Naive B cell (primary cell): ENCODE measurements at regions not wholly inside any gene's neighbourhood (a gene's known extent, or its start where the extent isn't known, plus 50 kb on each side); places are given as distances from the start of the nearest gene placed in this dataset.
"Not testable (repeated sequence)": the region's sequence is repeated elsewhere in the genome, so short reads cannot be mapped to it uniquely, and the experiment has no call there.

Experiments used
- ATAC-seq, 2 donors: fragments of 150-1000 bp; cut with Tn5 transposase; 2 replicates each; pipeline ENCODE4 v1.10.0; 2021; ENCODE audit warnings: low read depth in 2 of 2, mild to moderate bottlenecking in 2 of 2, moderate library complexity in 2 of 2
- DNase-seq: peaks from one replicate; pipeline ENCODE4 v3.0.0; 2022
- H3K27ac Mint-ChIP-seq, 6 donors: one replicate each; pipeline ENCODE4 v1.8.0; 2020 to 2022; ENCODE audit warnings: mild to moderate bottlenecking in 6 of 6, mixed read lengths in 6 of 6, moderate library complexity in 5 of 6, inconsistent platforms in 2 of 6
- H3K27me3 Mint-ChIP-seq, 3 donors: one replicate each; pipeline ENCODE4 v1.8.0; 2021 to 2022; ENCODE audit warnings: mixed read lengths in 3 of 3, mild to moderate bottlenecking in 1 of 3
- H3K36me3 Mint-ChIP-seq, 2 donors: one replicate each; pipeline ENCODE4 v1.8.0; 2020 to 2022; ENCODE audit warnings: mixed read lengths in 2 of 2, inconsistent platforms in 1 of 2, mild to moderate bottlenecking in 1 of 2
- H3K4me1 Mint-ChIP-seq, 3 donors: one replicate each; pipeline ENCODE4 v1.8.0; 2020 to 2022; ENCODE audit warnings: mixed read lengths in 3 of 3, inconsistent platforms in 1 of 3, mild to moderate bottlenecking in 1 of 3, moderate library complexity in 1 of 3
- H3K4me3 Mint-ChIP-seq, 8 donors: one replicate each; pipeline ENCODE4 v1.8.0; 2020 to 2022; ENCODE audit warnings: mild to moderate bottlenecking in 8 of 8, mixed read lengths in 8 of 8, moderate library complexity in 8 of 8, inconsistent platforms in 2 of 8
- H3K9me3 Mint-ChIP-seq, 7 donors: one replicate each; pipeline ENCODE4 v1.8.0; 2020 to 2022; ENCODE audit warnings: mixed read lengths in 7 of 7, mild to moderate bottlenecking in 5 of 7, inconsistent platforms in 2 of 7, moderate library complexity in 1 of 7

DNA sequence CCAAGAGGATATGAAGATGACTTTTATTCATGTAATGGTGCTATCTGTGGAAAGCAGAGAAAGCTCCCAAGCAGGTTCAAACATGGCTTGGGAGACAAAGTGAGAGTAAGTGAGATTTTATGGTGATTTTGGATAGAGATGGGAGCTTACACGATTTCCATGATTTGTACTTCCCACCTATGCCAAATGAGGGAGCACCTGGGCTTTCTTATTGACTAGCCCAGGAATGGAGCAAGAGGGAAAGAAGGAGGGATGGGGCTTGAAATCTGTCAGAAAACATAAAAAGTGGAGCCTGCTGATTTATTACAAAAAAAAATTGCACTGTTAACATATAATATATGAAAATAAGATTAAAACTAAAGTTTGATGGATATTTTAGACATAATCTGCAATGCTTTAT lies 703.5 kb upstream of the PABPC4L start:
- no peaks in the 10 kb centered on the region for H3K27me3 Mint-ChIP-seq
- no peak for DNase-seq
- no peak overlapping the region for H3K4me3 Mint-ChIP-seq
- H3K27ac Mint-ChIP-seq: no peak overlapping the region
- peaks cover 0 to 3% (median 0%) of the 10 kb centered on the region in 7 donors for H3K9me3 Mint-ChIP-seq
- no peak for ATAC-seq
- H3K4me1 Mint-ChIP-seq: no peaks in the 10 kb centered on the region
- H3K36me3 Mint-ChIP-seq: no peaks in the 10 kb centered on the region

DNA sequence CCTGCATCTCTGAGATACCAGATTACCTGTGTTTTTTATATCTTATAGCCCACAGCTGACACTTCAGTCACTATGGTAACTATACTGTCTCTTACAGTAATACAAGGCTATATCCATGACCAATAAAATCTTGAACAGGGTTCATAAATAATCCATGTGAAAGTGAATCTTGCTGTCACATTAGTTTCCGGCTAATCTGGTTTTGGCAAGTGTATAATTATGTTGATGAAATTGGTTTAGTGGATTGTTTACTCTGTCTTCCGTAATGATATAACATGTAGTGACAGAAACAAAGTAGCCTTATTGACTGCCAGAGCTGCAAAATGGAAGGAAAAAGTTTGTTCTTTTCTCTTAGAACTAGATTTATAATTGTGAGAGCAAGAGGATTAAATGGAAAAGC lies 686.6 kb upstream of the PABPC4L start:
- Mint-ChIP-seq H3K9me3 (peaks cover 0 to 3% (median 0%) of the 10 kb centered on the region in 7 donors), H3K27ac (no peak overlapping the region), H3K4me1 (no peaks in the 10 kb centered on the region), H3K4me3 (no peak overlapping the region), H3K27me3 (no peaks in the 10 kb centered on the region), H3K36me3 (no peaks in the 10 kb centered on the region)
- ATAC-seq (no peak), DNase-seq (no peak)

DNA sequence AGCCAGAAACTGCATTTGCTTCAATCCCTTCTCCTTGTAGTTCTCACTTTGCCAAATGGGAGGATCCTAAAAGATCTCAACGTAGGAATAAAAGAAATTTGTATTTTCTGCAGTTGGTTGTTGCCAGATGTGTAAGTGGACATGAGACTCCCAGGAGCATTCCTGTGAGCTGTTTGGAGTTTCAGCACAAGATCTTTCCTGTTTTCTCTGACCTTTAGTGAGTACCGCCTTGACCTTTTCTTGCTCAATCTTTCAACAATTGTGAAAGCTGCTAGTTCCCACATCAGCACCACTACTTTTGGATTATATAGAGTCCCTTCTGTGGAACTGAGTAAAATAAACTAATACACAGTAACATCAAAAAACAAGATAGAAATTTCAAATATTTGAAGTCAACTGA lies 683.8 kb upstream of the PABPC4L start:
- ATAC-seq (no peak), DNase-seq (no peak)
- no peak overlapping the region for H3K4me3 Mint-ChIP-seq
- no peak overlapping the region for H3K27ac Mint-ChIP-seq
- H3K4me1 Mint-ChIP-seq: no peaks in the 10 kb centered on the region
- H3K36me3 Mint-ChIP-seq: no peaks in the 10 kb centered on the region
- H3K9me3 Mint-ChIP-seq: peaks cover 0 to 2% (median 0%) of the 10 kb centered on the region in 7 donors
- H3K27me3 Mint-ChIP-seq: no peaks in the 10 kb centered on the region

DNA sequence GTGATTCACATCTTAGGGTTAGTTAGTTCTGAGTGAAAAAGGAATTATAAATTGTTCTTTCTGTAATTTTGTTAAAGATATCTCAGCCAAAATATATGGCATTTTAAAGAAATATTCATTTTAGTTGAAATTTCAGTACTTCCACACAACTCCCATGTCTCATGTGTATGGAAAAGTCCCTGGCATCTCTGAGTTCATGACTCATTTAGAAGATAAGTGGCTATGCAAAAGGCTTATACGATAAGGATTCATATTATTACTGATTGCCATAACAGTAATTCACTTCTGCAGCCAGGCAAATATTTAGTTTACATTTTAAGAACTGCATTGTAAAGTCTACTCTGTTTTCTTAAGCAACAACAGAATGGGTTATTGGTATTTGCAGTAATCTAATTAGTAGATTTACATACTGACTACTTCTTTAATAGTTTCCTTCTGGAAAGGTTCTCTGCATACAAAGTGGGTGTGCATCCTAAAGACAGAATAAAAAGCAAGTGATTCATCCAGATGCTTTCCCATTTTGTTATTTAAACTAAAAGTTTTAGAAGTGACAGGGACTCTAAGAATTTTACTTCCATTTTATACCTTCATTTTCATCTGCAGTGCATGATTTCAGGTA lies 682.4 kb upstream of the PABPC4L start:
- H3K27ac Mint-ChIP-seq: no peak overlapping the region
- no peak for DNase-seq
- H3K4me1 Mint-ChIP-seq: no peaks in the 10 kb centered on the region
- no peak for ATAC-seq
- H3K36me3 Mint-ChIP-seq: no peaks in the 10 kb centered on the region
- peaks cover 0 to 5% (median 2%) of the 10 kb centered on the region in 7 donors for H3K9me3 Mint-ChIP-seq
- H3K27me3 Mint-ChIP-seq: no peaks in the 10 kb centered on the region
- H3K4me3 Mint-ChIP-seq: no peak overlapping the region

DNA sequence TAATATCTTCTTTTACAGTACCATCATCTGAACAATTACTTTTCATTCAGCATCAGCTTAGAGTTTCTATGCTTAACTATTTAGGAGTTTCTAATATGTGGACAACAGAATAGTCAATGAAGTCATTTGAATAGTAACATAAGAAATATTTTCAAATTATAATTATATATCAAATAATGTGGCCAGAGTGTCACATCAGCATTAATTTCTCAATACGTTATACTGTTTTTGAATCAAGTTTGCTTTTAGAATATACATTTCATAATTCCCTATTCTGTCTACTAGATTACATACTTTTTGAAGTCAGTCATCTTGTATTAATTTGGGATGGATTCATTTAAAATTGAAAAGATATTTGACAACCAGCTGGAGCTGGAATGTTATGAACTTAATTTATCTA lies 677.4 kb upstream of the PABPC4L start:
- ATAC-seq: no peak
- no peak for DNase-seq
- Mint-ChIP-seq H3K4me1 (no peaks in the 10 kb centered on the region), H3K9me3 (peaks cover 0 to 8% (median 2%) of the 10 kb centered on the region in 7 donors), H3K4me3 (no peak overlapping the region), H3K27ac (no peak overlapping the region), H3K27me3 (no peaks in the 10 kb centered on the region), H3K36me3 (no peaks in the 10 kb centered on the region)

DNA sequence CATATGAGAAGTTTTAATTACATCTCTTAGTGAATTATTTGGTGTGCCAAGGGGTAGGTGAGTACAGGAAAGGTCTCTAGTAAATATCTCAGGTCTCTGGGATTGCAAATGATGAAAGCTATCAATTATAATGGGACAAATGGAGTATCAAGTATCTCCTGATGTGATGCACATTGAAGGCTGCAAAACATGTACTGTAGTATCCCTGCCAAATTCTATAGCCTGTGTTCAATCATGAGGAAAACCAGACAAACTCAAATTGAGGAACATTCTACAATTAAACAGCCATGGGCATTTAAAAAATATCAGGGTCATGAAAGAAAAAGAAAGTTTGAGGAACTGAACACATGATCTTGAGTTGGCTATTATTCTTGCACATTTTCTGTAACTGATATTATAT lies 665.4 kb upstream of the PABPC4L start:
- ATAC-seq: no peak
- no peaks in the 10 kb centered on the region for H3K4me1 Mint-ChIP-seq
- H3K36me3 Mint-ChIP-seq: no peaks in the 10 kb centered on the region
- no peak for DNase-seq
- H3K27me3 Mint-ChIP-seq: no peaks in the 10 kb centered on the region
- H3K27ac Mint-ChIP-seq: no peak overlapping the region
- peaks cover 0 to 4% (median 0%) of the 10 kb centered on the region in 7 donors for H3K9me3 Mint-ChIP-seq
- no peak overlapping the region for H3K4me3 Mint-ChIP-seq

DNA sequence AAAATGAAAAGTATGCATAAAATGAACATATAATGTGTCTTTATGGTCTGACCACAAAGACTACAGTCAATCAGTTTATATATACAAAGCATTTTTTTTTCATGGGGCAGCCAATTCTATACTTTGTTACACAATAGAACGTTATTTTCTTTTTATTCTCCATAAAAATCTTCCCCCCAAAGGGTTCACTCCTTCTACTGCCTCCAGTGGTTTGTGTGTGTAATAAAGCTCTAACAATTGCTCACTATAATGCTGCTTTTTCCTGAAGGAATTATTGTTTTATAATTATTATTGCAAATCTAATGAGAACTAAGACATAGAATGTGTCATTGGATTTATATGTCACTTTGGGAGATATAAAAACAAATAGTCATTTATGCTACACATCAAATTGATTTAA lies 664.1 kb upstream of the PABPC4L start:
- ATAC-seq (no peak), DNase-seq (no peak)
- no peak overlapping the region for H3K4me3 Mint-ChIP-seq
- no peaks in the 10 kb centered on the region for H3K27me3 Mint-ChIP-seq
- H3K27ac Mint-ChIP-seq: no peak overlapping the region
- H3K9me3 Mint-ChIP-seq: peaks cover 0 to 5% (median 1%) of the 10 kb centered on the region in 7 donors
- H3K36me3 Mint-ChIP-seq: no peaks in the 10 kb centered on the region
- H3K4me1 Mint-ChIP-seq: no peaks in the 10 kb centered on the region

DNA sequence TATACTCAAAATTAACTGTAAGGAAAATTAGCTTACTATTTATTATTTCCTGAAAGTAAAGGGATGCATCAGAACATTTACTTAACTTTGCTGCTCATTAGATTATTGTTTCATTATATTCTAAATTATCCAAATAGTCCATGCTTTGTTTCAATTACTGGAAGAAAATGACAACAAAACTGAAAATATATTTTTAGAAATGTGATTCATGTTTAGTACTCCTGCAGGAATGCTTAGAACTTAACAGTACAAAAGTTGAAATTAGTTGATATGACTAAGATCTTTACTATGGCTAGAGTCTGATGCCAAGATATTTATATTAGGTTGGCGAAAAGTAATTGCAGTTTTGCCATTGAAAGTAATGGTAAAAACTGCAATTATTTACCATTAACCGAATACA lies 660.5 kb upstream of the PABPC4L start:
- H3K36me3 Mint-ChIP-seq: no peaks in the 10 kb centered on the region
- ATAC-seq: no peak
- peaks cover 0 to 5% (median 0%) of the 10 kb centered on the region in 7 donors for H3K9me3 Mint-ChIP-seq
- H3K4me1 Mint-ChIP-seq: no peaks in the 10 kb centered on the region
- no peak overlapping the region for H3K4me3 Mint-ChIP-seq
- no peaks in the 10 kb centered on the region for H3K27me3 Mint-ChIP-seq
- no peak for DNase-seq
- H3K27ac Mint-ChIP-seq: no peak overlapping the region

DNA sequence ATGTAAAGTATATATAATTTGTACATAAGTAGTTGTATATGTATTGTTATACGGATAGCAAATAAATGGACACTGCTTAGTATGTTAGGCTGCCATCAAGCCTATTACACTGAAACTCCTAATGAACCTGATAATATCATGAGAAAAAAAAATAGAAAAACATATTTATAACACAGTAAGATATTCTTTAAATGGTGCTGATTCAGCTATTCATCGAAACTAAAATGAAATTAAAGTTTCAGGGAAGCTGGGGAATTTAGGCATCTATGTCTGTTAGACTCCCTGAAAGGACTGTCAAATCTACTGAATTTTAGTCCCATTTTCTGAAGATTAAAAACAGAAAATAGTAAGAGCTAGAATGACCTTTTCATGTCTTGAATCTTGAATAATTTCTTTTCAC lies 647.1 kb upstream of the PABPC4L start:
- no peak for ATAC-seq
- H3K4me1 Mint-ChIP-seq: no peaks in the 10 kb centered on the region
- no peaks in the 10 kb centered on the region for H3K36me3 Mint-ChIP-seq
- H3K27me3 Mint-ChIP-seq: no peaks in the 10 kb centered on the region
- no peak overlapping the region for H3K4me3 Mint-ChIP-seq
- H3K27ac Mint-ChIP-seq: no peak overlapping the region
- H3K9me3 Mint-ChIP-seq: peaks cover 3 to 10% (median 6%) of the 10 kb centered on the region in 7 donors
- no peak for DNase-seq

DNA sequence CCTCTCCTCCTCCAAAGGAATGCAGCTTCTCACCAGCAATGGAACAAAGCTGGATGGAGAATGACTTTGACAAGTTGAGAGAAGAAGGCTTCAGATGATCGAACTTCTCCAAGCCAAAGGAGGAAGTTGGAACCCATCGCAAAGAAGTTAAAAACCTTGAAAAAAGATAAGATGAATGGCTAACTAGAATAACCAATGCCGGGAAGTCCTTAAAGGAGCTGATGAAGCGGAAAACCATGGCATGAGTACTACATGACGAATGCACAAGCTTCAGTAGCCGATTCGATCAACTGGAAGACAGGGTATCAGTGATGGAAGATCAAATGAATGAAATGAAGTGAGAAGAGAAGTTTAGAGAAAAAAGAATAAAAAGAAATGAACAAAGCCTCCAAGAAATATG lies 629.2 kb upstream of the PABPC4L start:
- not testable (repeated sequence) for H3K27ac Mint-ChIP-seq, DNase-seq, H3K4me3 Mint-ChIP-seq, H3K36me3 Mint-ChIP-seq, H3K4me1 Mint-ChIP-seq, H3K27me3 Mint-ChIP-seq, ATAC-seq
- peaks cover 3 to 22% (median 9%) of the 10 kb centered on the region in 7 donors for H3K9me3 Mint-ChIP-seq

DNA sequence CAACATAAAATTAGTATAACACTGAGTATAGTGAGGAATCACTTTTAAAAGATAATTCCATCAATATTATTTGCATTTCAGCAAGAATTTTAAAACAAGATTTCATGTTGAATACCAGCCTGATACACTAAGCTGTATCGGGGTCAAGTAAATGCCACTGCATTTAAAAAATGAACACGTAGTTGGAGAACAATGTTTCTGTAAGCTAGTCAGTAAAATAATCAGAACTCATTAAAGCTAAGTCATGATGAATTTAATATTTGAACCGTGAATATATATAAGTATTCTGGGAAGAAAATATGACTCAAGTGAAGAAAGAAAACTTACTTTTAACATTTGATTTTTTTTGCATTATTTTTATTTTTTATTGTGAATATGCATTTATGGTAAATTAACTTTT lies 611.0 kb upstream of the PABPC4L start:
- H3K4me1 Mint-ChIP-seq: no peaks in the 10 kb centered on the region
- peaks cover 0 to 6% (median 2%) of the 10 kb centered on the region in 7 donors for H3K9me3 Mint-ChIP-seq
- H3K27me3 Mint-ChIP-seq: no peaks in the 10 kb centered on the region
- no peaks in the 10 kb centered on the region for H3K36me3 Mint-ChIP-seq
- DNase-seq: no peak
- no peak for ATAC-seq
- no peak overlapping the region for H3K27ac Mint-ChIP-seq
- H3K4me3 Mint-ChIP-seq: no peak overlapping the region

DNA sequence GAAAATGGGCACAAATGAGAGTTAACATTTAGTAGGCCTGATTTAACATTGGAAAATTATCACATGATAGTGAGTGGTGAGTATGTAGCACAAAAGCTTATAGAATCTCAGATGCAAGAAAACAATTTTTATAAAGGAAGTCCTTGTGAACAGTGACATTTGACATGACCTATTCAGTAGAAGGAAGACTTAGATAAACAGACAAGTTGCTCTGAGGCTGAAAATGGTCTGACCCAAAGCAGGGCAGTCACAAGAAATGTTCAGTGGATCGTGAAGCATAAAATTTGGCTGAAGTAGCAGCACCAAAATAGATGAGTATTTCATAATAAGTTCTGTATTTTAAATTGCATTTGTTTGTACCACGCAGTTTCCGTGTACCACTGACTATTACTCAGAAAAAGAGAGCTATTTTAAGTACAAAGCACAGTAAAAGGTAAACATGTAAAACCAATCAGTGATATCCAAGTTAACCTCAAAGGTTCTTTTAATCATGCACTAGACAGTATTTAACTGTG lies 605.7 kb upstream of the PABPC4L start:
- no peak for ATAC-seq
- no peak overlapping the region for H3K27ac Mint-ChIP-seq
- H3K27me3 Mint-ChIP-seq: no peaks in the 10 kb centered on the region
- H3K9me3 Mint-ChIP-seq: peaks cover 0 to 2% (median 0%) of the 10 kb centered on the region in 7 donors
- H3K36me3 Mint-ChIP-seq: no peaks in the 10 kb centered on the region
- H3K4me1 Mint-ChIP-seq: no peaks in the 10 kb centered on the region
- DNase-seq: no peak
- no peak overlapping the region for H3K4me3 Mint-ChIP-seq

DNA sequence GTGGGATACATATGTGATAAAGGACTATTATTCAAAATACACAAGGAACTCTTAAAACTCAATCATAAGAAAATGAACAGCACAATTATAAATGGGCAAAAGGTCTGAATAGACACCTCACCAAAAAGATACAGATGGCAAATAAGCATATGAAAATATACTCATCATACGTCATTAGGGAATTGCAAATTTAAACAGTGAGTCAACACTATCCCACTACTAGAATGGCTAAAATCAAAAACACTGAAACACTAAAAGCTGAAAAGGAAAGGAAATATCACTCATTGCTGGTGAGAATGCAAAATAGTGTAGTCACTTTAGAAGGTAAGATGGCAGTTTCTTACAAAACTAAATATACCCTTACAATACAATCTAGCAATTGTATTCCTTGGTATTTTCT lies 597.0 kb upstream of the PABPC4L start:
- Mint-ChIP-seq H3K4me3 (no peak overlapping the region), H3K27me3 (no peaks in the 10 kb centered on the region), H3K36me3 (no peaks in the 10 kb centered on the region), H3K4me1 (no peaks in the 10 kb centered on the region), H3K9me3 (peaks cover 0 to 17% (median 6%) of the 10 kb centered on the region in 7 donors), H3K27ac (no peak overlapping the region)
- no peak for ATAC-seq
- no peak for DNase-seq

DNA sequence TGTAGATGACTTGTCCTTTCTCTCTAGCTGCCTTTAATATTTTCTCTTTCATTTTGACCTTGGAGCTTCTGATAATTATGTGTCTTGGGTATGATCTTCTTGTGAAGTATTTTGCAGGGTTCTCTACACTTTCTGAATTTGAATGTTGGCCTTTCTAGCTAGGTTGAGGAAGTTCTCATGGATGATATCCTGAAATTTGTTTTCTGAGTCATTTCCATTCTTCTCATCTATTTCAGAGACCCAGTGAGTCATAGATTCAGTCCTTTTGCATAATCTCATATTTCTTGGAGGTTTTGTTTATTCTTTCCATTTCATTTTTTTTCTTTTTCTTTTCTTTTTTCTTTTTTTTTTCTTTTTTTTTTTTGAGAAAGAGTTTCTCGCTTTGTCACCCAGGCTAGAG lies 585.7 kb upstream of the PABPC4L start:
- Mint-ChIP-seq H3K27ac (no peak overlapping the region), H3K9me3 (peaks cover 12 to 28% (median 22%) of the 10 kb centered on the region in 7 donors)

DNA sequence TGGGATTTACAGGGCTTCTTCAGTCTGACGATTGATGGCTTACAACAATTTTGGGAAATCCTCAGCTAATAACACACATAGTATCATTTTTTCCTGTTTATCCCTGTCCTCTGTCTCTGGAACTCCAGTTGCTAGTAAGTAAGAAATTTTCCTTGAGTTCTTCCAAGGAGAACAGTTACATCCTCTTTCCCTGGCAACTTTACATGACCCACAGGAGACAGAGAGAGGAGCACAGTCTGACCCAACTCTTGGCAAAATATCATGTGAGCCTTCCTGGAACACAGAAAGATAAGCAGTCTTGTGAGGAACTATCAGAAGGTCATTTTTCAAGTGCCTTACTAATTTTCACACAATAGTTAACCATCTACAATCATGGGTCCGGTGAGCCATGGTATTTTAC lies 578.7 kb upstream of the PABPC4L start:
- Mint-ChIP-seq H3K4me3 (no peak overlapping the region), H3K27ac (no peak overlapping the region), H3K9me3 (peaks cover 0 to 23% (median 11%) of the 10 kb centered on the region in 7 donors), H3K36me3 (no peaks in the 10 kb centered on the region), H3K27me3 (no peaks in the 10 kb centered on the region), H3K4me1 (no peaks in the 10 kb centered on the region)
- ATAC-seq (no peak), DNase-seq (no peak)

More for the DNA sequence above, 585.7 kb upstream of the PABPC4L start:
- no peaks in the 10 kb centered on the region for H3K27me3 Mint-ChIP-seq
- ATAC-seq: no peak
- H3K36me3 Mint-ChIP-seq: peaks cover 0 to 3% of the 10 kb centered on the region in 2 donors
- no peak overlapping the region for H3K4me3 Mint-ChIP-seq
- DNase-seq: no peak
- H3K4me1 Mint-ChIP-seq: no peaks in the 10 kb centered on the region
